Activated CD4-positive, alpha-beta T cell treated with anti-CD3 and anti-CD28 coated beads for 36 hours (primary cell): ENCODE measurements at regions not wholly inside any gene's neighbourhood (a gene's known extent, or its start where the extent isn't known, plus 50 kb on each side); places are given as distances from the start of the nearest gene placed in this dataset.

Experiments used
- ATAC-seq: fragments of 200-7000 bp; cut with Tn5 transposase; one replicate; pipeline ENCODE4 v1.10.0; 2021; ENCODE audit warnings: mild to moderate bottlenecking, moderate library complexity
- CTCF ChIA-PET: fragments of 350-600 bp; sonication (Branson Sonifier 250); formaldehyde crosslinking; loops from one replicate; lab custom pipeline; 2021; ENCODE audit warnings: antibody characterized with exemption; lab: Charles Lee
- POLR2A ChIA-PET: fragments of 350-600 bp; sonication (Branson Sonifier 250); formaldehyde crosslinking; loops from one replicate; lab custom pipeline; 2021; ENCODE audit warnings: antibody characterized with exemption, inconsistent platforms; lab: Charles Lee
- DNase-seq: peaks from one replicate; pipeline ENCODE4 v3.0.0-alpha.2; 2020
- H3K27ac Mint-ChIP-seq: one replicate; pipeline ENCODE4 v1.8.0; 2021; ENCODE audit warnings: mixed read lengths
- H3K27me3 Mint-ChIP-seq: one replicate; pipeline ENCODE4 v1.8.0; 2021; ENCODE audit warnings: mixed read lengths
- H3K36me3 Mint-ChIP-seq: one replicate; pipeline ENCODE4 v1.8.0; 2021; ENCODE audit warnings: low read depth, mixed read lengths
- H3K4me1 Mint-ChIP-seq: one replicate; pipeline ENCODE4 v1.8.0; 2021; ENCODE audit warnings: mixed read lengths
- H3K4me3 Mint-ChIP-seq: one replicate; pipeline ENCODE4 v1.8.0; 2021; ENCODE audit warnings: mild to moderate bottlenecking, moderate library complexity, mixed read lengths
- H3K9me3 Mint-ChIP-seq: one replicate; pipeline ENCODE4 v1.8.0; 2021; ENCODE audit warnings: low read depth, mixed read lengths
- intact Hi-C, 2 experiments: fragments of 100-400 bp; cut with DNase I in 1 of 2; cut with micrococcal nuclease in 1 of 2; formaldehyde crosslinking; loops; one replicate each; pipeline versions ENCODE4 v1.14.2 to v1.15.1; 2022 to 2024; cut with DNase I, micrococcal nuclease

GRCh38 chr18:73717570-73717969 is 430.1 kb downstream of the FBXO15 start:
- H3K27ac Mint-ChIP-seq = no peak overlapping the region
- H3K9me3 Mint-ChIP-seq = peaks cover 2% of the 10 kb centered on the region
- H3K27me3 Mint-ChIP-seq = no peaks in the 10 kb centered on the region
- ChIA-PET POLR2A (no interaction called here), CTCF (no interaction called here)
- no peaks in the 10 kb centered on the region for H3K4me1 Mint-ChIP-seq
- H3K4me3 Mint-ChIP-seq = no peak overlapping the region
- intact Hi-C loops = no loop called here
- DNase-seq = no peak
- ATAC-seq = no peak
- H3K36me3 Mint-ChIP-seq = no peaks in the 10 kb centered on the region

GRCh38 chr18:73715210-73715670 is 432.4 kb downstream of the FBXO15 start:
- intact Hi-C loops = no loop called here

GRCh38 chr18:73714466-73714865 is 433.2 kb downstream of the FBXO15 start:
- Mint-ChIP-seq H3K36me3 (no peaks in the 10 kb centered on the region), H3K4me1 (no peaks in the 10 kb centered on the region), H3K4me3 (no peak overlapping the region), H3K27me3 (no peaks in the 10 kb centered on the region), H3K9me3 (peaks cover 2% of the 10 kb centered on the region), H3K27ac (no peak overlapping the region)
- no peak for DNase-seq
- intact Hi-C loops = no loop called here
- ChIA-PET POLR2A (no interaction called here), CTCF (no interaction called here)
- no peak for ATAC-seq

More at GRCh38 chr18:73715210-73715670, 432.4 kb downstream of the FBXO15 start:
- no peak overlapping the region for H3K4me3 Mint-ChIP-seq
- H3K36me3 Mint-ChIP-seq = no peaks in the 10 kb centered on the region
- peaks cover 2% of the 10 kb centered on the region for H3K9me3 Mint-ChIP-seq
- H3K27ac Mint-ChIP-seq = no peak overlapping the region
- CTCF ChIA-PET = no interaction called here
- no peaks in the 10 kb centered on the region for H3K27me3 Mint-ChIP-seq
- ATAC-seq (no peak), DNase-seq (no peak)
- no peaks in the 10 kb centered on the region for H3K4me1 Mint-ChIP-seq
- POLR2A ChIA-PET = no interaction called here

- no peaks in the 10 kb centered on the region for H3K4me1 Mint-ChIP-seq
- ChIA-PET POLR2A (no interaction called here), CTCF (no interaction called here)
- H3K36me3 Mint-ChIP-seq = no peaks in the 10 kb centered on the region
- no peak for ATAC-seq
- H3K4me3 Mint-ChIP-seq = no peak overlapping the region
- no peaks in the 10 kb centered on the region for H3K27me3 Mint-ChIP-seq
- no peaks in the 10 kb centered on the region for H3K9me3 Mint-ChIP-seq
- no peak overlapping the region for H3K27ac Mint-ChIP-seq
- no peak for DNase-seq
- intact Hi-C loops = no loop called here
Observed at GRCh38 chr18:73711256-73711655, 436.4 kb downstream of the FBXO15 start.

DNA sequence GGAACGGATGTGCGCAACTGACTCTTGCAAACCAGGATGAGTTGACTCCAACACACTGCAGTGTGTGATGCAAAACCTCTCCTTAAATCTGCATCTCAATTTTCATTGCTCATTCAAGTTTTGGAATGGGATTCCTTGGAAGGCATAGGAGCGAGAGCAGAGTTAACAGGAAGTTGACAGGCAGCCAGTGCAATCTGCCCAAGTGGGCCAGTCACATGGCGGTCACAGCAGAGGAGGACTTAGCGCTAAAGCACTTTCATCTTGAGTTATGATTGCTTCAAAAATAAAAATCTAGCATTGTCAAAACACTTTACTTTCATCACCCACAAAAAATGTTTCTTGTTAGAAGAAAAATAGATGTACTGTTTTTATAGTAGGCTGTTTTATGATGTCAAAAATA is 439.0 kb downstream of the FBXO15 start:
- ChIA-PET POLR2A (no interaction called here), CTCF (no interaction called here)
- Mint-ChIP-seq H3K27me3 (no peaks in the 10 kb centered on the region), H3K27ac (no peak overlapping the region), H3K9me3 (no peaks in the 10 kb centered on the region), H3K36me3 (no peaks in the 10 kb centered on the region), H3K4me3 (no peak overlapping the region), H3K4me1 (no peaks in the 10 kb centered on the region)
- DNase-seq = no peak
- no peak for ATAC-seq
- intact Hi-C loops = no loop called here

- intact Hi-C loops = no loop called here
- no peak overlapping the region for H3K27ac Mint-ChIP-seq
- no peaks in the 10 kb centered on the region for H3K36me3 Mint-ChIP-seq
- ATAC-seq (no peak), DNase-seq (no peak)
- H3K4me3 Mint-ChIP-seq = no peak overlapping the region
- H3K27me3 Mint-ChIP-seq = no peaks in the 10 kb centered on the region
- no peaks in the 10 kb centered on the region for H3K4me1 Mint-ChIP-seq
- no peaks in the 10 kb centered on the region for H3K9me3 Mint-ChIP-seq
- POLR2A ChIA-PET = no interaction called here
- CTCF ChIA-PET = no interaction called here
Observed at GRCh38 chr18:73707035-73707434, 440.6 kb downstream of the FBXO15 start.

GRCh38 chr18:73697353-73697752 is 450.3 kb downstream of the FBXO15 start:
- Mint-ChIP-seq H3K4me3 (no peak overlapping the region), H3K4me1 (no peaks in the 10 kb centered on the region), H3K27me3 (no peaks in the 10 kb centered on the region), H3K27ac (no peak overlapping the region), H3K36me3 (no peaks in the 10 kb centered on the region), H3K9me3 (no peaks in the 10 kb centered on the region)
- intact Hi-C loops = no loop called here
- ChIA-PET POLR2A (no interaction called here), CTCF (no interaction called here)
- ATAC-seq (no peak), DNase-seq (no peak)

DNA sequence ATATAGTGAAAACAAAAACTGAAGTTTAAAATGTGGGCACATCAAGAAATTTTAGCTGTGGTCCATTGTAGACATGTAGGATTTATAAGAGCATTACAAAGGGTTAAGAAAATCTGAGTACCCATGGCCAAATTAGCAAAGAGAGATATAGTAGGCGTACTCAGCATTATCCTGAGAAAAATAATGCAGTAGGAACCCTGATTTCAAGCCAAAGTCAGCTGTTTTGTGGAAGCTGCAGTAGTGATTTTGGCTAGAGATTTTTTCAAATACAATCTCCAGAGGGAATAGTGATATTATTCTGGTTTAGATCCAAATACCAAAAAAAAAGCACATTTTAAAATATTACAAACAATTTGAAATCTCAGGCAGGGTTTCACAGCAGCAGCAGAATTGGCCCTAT is 450.9 kb downstream of the FBXO15 start:
- H3K27me3 Mint-ChIP-seq = no peaks in the 10 kb centered on the region
- no peak overlapping the region for H3K27ac Mint-ChIP-seq
- CTCF ChIA-PET = interaction anchor here (0.6 kb wide), 1 partner anchor 282 kb away, joined by 3 read pairs; no protein-coding TSS in a partner anchor
- H3K4me3 Mint-ChIP-seq = no peak overlapping the region
- intact Hi-C loops = no loop called here
- no peak for DNase-seq
- no peaks in the 10 kb centered on the region for H3K4me1 Mint-ChIP-seq
- H3K36me3 Mint-ChIP-seq = no peaks in the 10 kb centered on the region
- POLR2A ChIA-PET = no interaction called here
- ATAC-seq = no peak
- no peaks in the 10 kb centered on the region for H3K9me3 Mint-ChIP-seq

- ChIA-PET POLR2A (no interaction called here), CTCF (interaction anchor here (0.6 kb wide), 1 partner anchor 282 kb away, joined by 3 read pairs; no protein-coding TSS in a partner anchor)
- H3K4me1 Mint-ChIP-seq = no peaks in the 10 kb centered on the region
- no peaks in the 10 kb centered on the region for H3K9me3 Mint-ChIP-seq
- intact Hi-C loops = no loop called here
- H3K36me3 Mint-ChIP-seq = no peaks in the 10 kb centered on the region
- DNase-seq = no peak
- no peak for ATAC-seq
- no peak overlapping the region for H3K4me3 Mint-ChIP-seq
- H3K27ac Mint-ChIP-seq = no peak overlapping the region
- H3K27me3 Mint-ChIP-seq = no peaks in the 10 kb centered on the region
Observed at GRCh38 chr18:73696171-73696570, 451.5 kb downstream of the FBXO15 start.

- Mint-ChIP-seq H3K27ac (no peak overlapping the region), H3K4me1 (no peaks in the 10 kb centered on the region)
- intact Hi-C loops = no loop called here
Observed at GRCh38 chr18:73693091-73693490, 454.5 kb downstream of the FBXO15 start.

GRCh38 chr18:73691624-73692023 is 456.0 kb downstream of the FBXO15 start:
- POLR2A ChIA-PET = no interaction called here
- ATAC-seq = no peak
- intact Hi-C loops = no loop called here

More at GRCh38 chr18:73693091-73693490, 454.5 kb downstream of the FBXO15 start:
- Mint-ChIP-seq H3K36me3 (no peaks in the 10 kb centered on the region), H3K4me3 (no peak overlapping the region), H3K9me3 (no peaks in the 10 kb centered on the region), H3K27me3 (no peaks in the 10 kb centered on the region)
- ChIA-PET POLR2A (no interaction called here), CTCF (no interaction called here)
- ATAC-seq (no peak), DNase-seq (no peak)

GRCh38 chr18:73691118-73691517 is 456.5 kb downstream of the FBXO15 start:
- ChIA-PET CTCF (no interaction called here), POLR2A (no interaction called here)
- ATAC-seq (no peak), DNase-seq (no peak)
- H3K27ac Mint-ChIP-seq = no peak overlapping the region
- intact Hi-C loops = no loop called here
- H3K4me1 Mint-ChIP-seq = no peaks in the 10 kb centered on the region
- H3K9me3 Mint-ChIP-seq = no peaks in the 10 kb centered on the region
- no peaks in the 10 kb centered on the region for H3K27me3 Mint-ChIP-seq
- no peaks in the 10 kb centered on the region for H3K36me3 Mint-ChIP-seq
- no peak overlapping the region for H3K4me3 Mint-ChIP-seq

More at GRCh38 chr18:73691624-73692023, 456.0 kb downstream of the FBXO15 start:
- Mint-ChIP-seq H3K4me1 (no peaks in the 10 kb centered on the region), H3K27me3 (no peaks in the 10 kb centered on the region), H3K9me3 (no peaks in the 10 kb centered on the region), H3K4me3 (no peak overlapping the region), H3K36me3 (no peaks in the 10 kb centered on the region), H3K27ac (no peak overlapping the region)
- CTCF ChIA-PET = no interaction called here
- no peak for DNase-seq

DNA sequence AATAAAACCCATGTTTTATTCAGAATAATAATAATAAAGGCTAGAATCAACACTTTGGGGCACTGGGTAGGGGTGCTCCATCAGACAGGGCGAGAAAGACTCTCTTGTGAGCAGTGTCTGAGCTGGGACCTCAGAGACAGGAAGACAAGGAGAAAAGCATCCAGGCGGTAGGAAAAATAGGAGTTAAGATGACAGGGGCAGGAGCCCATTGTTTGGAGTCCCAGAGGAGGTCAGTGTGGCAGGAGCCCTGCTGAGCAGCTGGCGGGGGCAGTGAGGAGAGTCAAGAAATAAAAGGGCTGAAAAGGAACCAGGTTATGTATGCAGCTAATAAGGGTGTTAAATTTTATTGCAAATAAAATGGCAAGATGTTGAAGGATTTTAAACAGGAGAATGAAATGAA is 457.4 kb downstream of the FBXO15 start:
- ATAC-seq = no peak
- Mint-ChIP-seq H3K4me3 (no peak overlapping the region), H3K27me3 (no peaks in the 10 kb centered on the region), H3K27ac (no peak overlapping the region), H3K4me1 (no peaks in the 10 kb centered on the region), H3K36me3 (no peaks in the 10 kb centered on the region), H3K9me3 (no peaks in the 10 kb centered on the region)
- no peak for DNase-seq
- ChIA-PET POLR2A (no interaction called here), CTCF (no interaction called here)
- intact Hi-C loops = no loop called here
